G401.6 (cell line): ENCODE measurements at regions not wholly inside any gene's neighbourhood (a gene's known extent, or its start where the extent isn't known, plus 50 kb on each side); places are given as distances from the start of the nearest gene placed in this dataset.
"Not testable (repeated sequence)": the region's sequence is repeated elsewhere in the genome, so short reads cannot be mapped to it uniquely, and the experiment has no call there.

Experiments used
- FAIRE-seq: peaks from 2 replicates; lab custom pipeline; 2012; peaks lifted over from hg19 to GRCh38; lab: Jason Lieb, UNC

- no peak for FAIRE-seq
These were observed 76.6 kb upstream of the PMEPA1 start for GRCh38 chr20:57786304-57786932.

- no peak for FAIRE-seq
These were observed 75.9 kb upstream of the PMEPA1 start for GRCh38 chr20:57785720-57786119.

GRCh38 chr20:57785061-57785460 is 75.2 kb upstream of the PMEPA1 start:
- FAIRE-seq, result no peak

- FAIRE-seq, result no peak
These were observed 74.4 kb upstream of the PMEPA1 start for GRCh38 chr20:57783956-57784837.

- FAIRE-seq, result no peak
These were observed 73.4 kb upstream of the PMEPA1 start for GRCh38 chr20:57783196-57783595.

GRCh38 chr20:57782631-57783041 is 72.8 kb upstream of the PMEPA1 start:
- FAIRE-seq, result no peak

GRCh38 chr20:57781901-57782300 is 72.1 kb upstream of the PMEPA1 start:
- FAIRE-seq, result no peak

GRCh38 chr20:57780906-57781305 is 71.1 kb upstream of the PMEPA1 start:
- FAIRE-seq, result no peak

- FAIRE-seq, result no peak
These were observed 70.6 kb upstream of the PMEPA1 start for GRCh38 chr20:57780398-57780797.

- no peak for FAIRE-seq
These were observed 69.7 kb upstream of the PMEPA1 start for GRCh38 chr20:57779401-57780003.

- FAIRE-seq, result no peak
These were observed 68.1 kb upstream of the PMEPA1 start for GRCh38 chr20:57777911-57778310.

- no peak for FAIRE-seq
These were observed 65.1 kb upstream of the PMEPA1 start for GRCh38 chr20:57774951-57775350.

GRCh38 chr20:57774111-57774880 is 64.5 kb upstream of the PMEPA1 start:
- FAIRE-seq, result no peak

- no peak for FAIRE-seq
These were observed 63.4 kb upstream of the PMEPA1 start for GRCh38 chr20:57773059-57773815.

GRCh38 chr20:57772349-57772964 is 62.6 kb upstream of the PMEPA1 start:
- no peak for FAIRE-seq

GRCh38 chr20:57770852-57771720 is 61.3 kb upstream of the PMEPA1 start:
- no peak for FAIRE-seq

GRCh38 chr20:57770401-57770800 is 60.6 kb upstream of the PMEPA1 start:
- FAIRE-seq, result not testable (repeated sequence)

- no peak for FAIRE-seq
These were observed 59.9 kb upstream of the PMEPA1 start for GRCh38 chr20:57769756-57770155.

GRCh38 chr20:57768519-57768918 is 58.7 kb upstream of the PMEPA1 start:
- FAIRE-seq, result no peak

- no peak for FAIRE-seq
These were observed 57.6 kb upstream of the PMEPA1 start for GRCh38 chr20:57767441-57767840.
